Muscle of back (tissue), 3 donors: ENCODE measurements at regions not wholly inside any gene's neighbourhood (a gene's known extent, or its start where the extent isn't known, plus 50 kb on each side); places are given as distances from the start of the nearest gene placed in this dataset.
"Not testable (repeated sequence)": the region's sequence is repeated elsewhere in the genome, so short reads cannot be mapped to it uniquely, and the experiment has no call there.

Experiments used
- DNase-seq, 3 donors: peaks; one replicate each; pipeline versions ENCODE4 v3.0.0 to v3.0.0-alpha.2; 2013

DNA sequence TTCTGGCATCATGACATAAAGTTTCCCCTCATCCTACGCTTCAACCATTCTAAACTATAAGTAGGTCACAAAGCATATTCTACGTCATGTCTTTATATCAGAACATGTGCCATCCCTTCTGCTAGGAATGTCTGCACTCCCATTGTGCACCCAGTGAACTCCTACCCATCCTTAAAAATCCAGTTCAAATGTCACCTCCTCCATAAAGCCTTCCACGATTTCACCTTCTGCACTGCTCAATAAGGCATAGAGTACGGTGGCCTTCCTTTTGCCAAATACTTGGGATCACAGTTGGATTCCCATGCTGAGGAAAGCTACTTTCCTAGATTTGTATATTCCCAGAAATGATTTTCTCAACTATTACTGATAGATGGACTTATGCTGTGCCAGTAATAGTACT, 186.3 kb upstream of the ZKSCAN2 start:
- no peak for DNase-seq

- DNase-seq, result no peak
Observed at GRCh38 chr16:25434064-25434463, 176.4 kb upstream of the ZKSCAN2 start.

GRCh38 chr16:25433388-25433787, 175.7 kb upstream of the ZKSCAN2 start:
- DNase-seq, result no peak

GRCh38 chr16:25431472-25431871, 173.8 kb upstream of the ZKSCAN2 start:
- DNase-seq, result no peak

DNA sequence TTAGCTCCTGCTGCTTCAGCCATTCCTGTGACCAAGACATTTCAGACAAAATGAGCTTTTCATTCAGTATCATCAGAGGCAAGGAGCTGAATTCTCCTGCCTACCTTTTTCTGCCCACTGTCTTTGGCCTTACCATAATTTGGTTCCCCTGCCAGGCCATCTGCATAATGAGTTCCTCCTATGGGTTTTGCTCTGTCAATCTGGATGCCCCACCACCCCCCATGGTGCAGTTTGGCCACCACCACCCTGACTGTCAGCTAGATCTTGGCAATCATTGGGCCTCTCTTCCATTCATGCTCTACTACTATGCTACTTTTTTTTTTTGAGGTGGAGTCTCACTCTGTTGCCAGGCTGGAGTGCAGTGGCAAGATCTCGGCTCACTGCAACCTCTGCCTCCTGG, 169.2 kb upstream of the ZKSCAN2 start:
- no peak for DNase-seq

GRCh38 chr16:25419681-25420080, 162.0 kb upstream of the ZKSCAN2 start:
- DNase-seq, result no peak

DNA sequence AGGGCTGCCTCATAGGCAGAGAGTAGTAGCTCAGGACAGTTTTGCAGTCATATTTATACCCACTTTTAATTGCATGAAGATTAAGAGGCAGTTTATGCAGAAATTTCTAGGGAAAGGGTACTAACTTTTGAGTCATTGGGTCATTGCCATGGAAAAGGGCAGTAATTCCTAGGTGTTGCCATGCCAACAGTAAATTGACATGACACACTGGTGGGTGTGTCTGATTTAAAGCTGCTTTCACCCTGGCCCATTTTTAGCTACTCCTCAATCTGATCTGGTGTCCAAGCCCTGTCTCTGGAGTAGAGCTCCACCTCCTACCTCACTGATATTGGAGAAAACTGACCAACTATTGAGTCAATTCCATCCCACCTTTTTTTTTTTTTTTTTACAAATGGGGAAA, 161.5 kb upstream of the ZKSCAN2 start:
- no peak for DNase-seq

GRCh38 chr16:25416002-25416401, 158.4 kb upstream of the ZKSCAN2 start:
- no peak for DNase-seq

- DNase-seq, result peak; percentile 10 to 27 (median 11)
Observed at GRCh38 chr16:25413975-25414374, 156.3 kb upstream of the ZKSCAN2 start.

- DNase-seq, result no peak
Observed at GRCh38 chr16:25413133-25413532, 155.5 kb upstream of the ZKSCAN2 start.

- no peak for DNase-seq
Observed at GRCh38 chr16:25411396-25412081, 153.9 kb upstream of the ZKSCAN2 start.

DNA sequence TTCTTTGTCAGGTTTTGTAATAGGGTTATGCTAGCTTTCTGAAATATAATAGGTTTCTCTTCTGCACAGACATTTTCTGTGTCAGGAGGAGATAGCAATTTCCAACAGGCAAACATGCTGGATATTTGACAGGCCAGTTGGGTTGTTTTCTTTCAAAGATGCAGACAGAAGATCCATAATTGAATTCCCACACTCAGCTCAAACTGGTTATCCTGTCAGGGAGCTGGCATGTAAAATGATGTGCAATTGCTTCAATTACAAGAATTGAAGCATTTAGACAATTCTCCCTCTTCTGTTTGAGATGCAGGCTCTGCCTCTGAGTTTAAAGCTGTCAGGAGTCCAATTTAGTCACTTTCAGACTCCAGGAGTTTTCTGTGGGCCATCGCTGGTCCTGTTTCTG, 146.2 kb upstream of the ZKSCAN2 start:
- no peak for DNase-seq

GRCh38 chr16:25395528-25395927, 137.9 kb upstream of the ZKSCAN2 start:
- no peak for DNase-seq

DNA sequence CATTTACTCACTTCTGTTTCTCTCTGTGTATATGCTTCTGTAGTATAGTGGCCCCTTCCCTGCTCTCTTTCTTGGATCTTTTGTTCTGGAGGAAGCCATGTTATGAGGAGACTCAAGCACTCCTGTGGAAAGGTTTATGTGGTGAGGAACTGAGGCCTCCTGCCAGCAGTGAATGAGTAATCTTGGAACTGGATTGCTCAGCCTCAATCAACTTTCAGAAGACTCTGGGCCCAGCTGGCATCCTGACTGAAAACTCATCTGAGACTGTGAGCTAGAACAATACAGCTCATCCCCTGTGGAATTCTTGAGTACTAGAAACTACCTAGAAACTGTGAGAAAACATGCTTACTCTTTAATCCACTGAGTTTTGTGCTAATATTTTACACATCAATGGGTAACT, 133.1 kb upstream of the ZKSCAN2 start:
- no peak for DNase-seq

DNA sequence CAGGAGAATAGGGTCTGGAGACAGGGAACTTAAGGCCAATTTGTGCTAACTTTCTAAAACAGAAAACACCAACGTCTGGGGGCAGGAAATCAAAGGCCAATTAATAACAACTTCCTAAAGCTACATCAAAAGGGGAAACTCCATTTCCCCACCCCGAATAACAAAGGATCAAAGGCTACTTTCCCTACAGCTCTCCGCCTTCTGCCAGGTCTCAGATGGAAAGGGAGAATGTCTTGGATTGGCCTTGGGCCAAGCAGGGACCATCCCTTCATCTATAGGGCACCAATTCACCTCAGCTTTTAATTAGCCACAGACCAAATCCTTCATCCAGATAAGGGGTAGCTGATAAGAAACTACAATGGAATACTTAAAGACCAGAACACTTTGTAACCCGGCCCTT, 116.9 kb upstream of the ZKSCAN2 start:
- DNase-seq, result no peak

DNA sequence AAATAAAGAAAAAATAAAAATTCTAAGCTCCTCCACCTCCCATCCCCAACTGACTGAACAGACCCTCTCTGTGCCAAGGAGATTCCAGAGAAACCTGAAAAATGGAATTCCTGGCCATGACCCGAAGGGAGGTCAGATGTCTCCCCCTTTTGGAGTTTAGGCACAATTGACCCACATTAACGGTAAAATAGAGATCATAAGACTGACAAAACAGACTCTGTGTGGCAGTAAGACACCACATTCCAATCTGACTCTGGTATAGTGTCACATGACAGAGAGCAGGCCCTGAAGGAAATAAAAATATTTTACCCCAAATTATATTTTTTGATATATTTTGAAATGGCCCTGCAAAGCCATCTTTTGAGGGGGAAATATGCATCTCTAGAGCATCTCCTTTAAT, 115.1 kb upstream of the ZKSCAN2 start:
- no peak for DNase-seq

DNA sequence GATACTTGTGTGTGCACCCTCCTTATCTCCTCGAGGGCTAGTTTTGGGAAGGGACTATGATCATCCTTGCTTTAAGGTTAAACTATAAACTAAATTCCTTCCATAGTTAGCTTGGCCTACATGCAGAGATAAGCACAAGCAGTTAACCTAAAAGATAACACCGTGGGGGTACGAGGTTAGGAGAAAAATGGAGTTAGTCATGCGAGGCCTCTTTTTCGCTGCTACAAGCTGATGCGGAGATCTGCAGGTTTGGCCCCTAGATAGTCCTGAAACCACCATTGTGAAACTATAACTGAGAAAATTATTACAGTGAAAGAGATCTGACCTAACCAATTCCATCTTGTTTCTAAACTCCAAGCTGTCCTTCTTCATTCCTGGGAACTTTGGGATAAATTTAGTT, 113.7 kb upstream of the ZKSCAN2 start:
- DNase-seq, result no peak

DNA sequence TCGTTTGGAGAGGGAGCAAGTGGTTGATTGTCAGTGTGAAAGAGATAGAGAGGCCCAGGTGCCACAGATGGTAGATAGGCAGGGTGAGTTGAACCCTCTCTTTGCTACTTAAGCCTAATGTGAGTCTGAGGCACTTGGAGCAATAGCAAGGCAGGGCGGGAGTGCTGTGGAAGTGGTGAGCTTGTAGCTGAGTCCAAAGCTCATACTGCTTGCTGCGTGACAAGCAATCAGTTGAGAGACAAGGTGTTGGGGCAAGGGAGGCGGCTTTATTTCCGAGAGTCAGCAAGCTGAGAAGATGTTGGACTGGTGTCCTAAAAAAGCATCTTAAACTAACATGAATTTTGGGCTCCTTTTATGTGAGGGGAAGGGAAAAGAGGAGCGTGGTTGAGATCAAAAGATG, 112.9 kb upstream of the ZKSCAN2 start:
- no peak for DNase-seq

- no peak for DNase-seq
Observed at GRCh38 chr16:25367773-25368524, 110.3 kb upstream of the ZKSCAN2 start.

DNA sequence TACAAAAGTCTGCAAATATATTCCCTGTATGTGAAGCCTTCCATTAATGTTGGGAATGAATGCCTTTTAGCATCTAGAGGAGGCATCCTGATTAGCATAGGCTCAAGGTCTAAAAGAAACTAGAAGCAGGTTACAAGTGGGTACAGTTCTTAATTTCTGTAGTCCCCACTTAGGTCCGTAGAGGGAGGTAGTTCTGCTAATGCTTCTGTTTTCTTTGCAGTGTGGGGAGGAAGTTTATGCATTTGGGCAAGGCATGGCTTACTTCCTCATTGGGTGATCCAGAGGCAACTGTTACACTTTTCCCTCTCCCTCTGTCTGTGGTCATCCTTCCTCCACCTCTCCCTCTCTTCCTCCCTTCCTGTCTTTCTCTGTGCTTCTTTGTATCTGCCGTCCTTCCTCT, 108.4 kb upstream of the ZKSCAN2 start:
- no peak for DNase-seq

GRCh38 chr16:25359516-25359915, 101.9 kb upstream of the ZKSCAN2 start:
- not testable (repeated sequence) for DNase-seq

DNA sequence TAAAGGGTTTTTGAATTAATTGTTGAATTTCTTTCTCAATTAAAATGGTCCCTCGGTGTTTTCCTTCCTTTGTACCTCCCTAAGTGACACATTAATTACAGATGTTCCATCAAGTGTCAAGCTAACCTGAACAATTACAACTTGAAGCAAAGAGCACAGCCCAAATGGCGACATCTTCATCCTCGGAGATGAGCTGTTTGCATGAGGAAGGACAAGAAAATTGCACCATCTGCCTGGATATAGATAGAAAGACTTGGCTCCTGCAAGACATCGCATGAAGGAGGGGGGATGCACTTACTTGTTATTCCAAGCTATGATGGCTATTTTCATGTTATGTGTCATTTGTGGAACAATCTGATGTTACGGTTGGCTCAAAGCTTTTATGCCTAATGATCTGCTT, 86.4 kb upstream of the ZKSCAN2 start:
- no peak for DNase-seq

DNA sequence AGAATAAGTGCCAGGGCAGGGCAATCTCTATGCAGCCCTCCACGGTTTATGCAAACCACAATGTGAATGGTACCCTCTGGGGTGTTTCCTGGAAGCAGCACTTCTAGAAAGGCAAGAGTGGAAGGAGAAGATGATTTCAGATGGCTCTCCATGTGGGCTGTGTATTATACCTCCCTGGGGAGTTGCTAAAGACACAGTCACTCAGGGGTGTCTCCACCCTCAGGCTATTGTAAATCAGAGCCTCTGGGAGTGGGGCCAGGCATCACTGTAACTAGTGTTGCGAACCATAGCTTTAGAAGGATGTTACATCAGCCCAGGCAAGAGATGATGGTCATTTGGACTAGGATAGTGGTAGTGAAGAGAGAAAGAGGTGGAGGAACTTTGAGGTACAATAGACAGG, 83.3 kb upstream of the ZKSCAN2 start:
- no peak for DNase-seq
